ENCODE measurements at regions not wholly inside any gene's neighbourhood (a gene's known extent, or its start where the extent isn't known, plus 50 kb on each side); places are given as distances from the start of the nearest gene placed in this dataset.

- no peak for ATAC-seq
- intact Hi-C loops (cut with DNase I): no loop called here
- TF ChIP-seq CTCF (IDR thresholded peaks at IDR 0.05) (no peak), POLR2A (IDR thresholded peaks at IDR 0.05) (no peak)
- Histone ChIP-seq H3K4me3 (no peak overlapping the region), H3K27ac (no peak overlapping the region), H3K27me3 (no peaks in the 10 kb centered on the region), H3K4me1 (no peaks in the 10 kb centered on the region), H3K36me3 (no peaks in the 10 kb centered on the region), H3K9me3 (no peaks in the 10 kb centered on the region)
- DNase-seq: no peak
- 51% methylated on average over 3 of the region's 3 CpGs for WGBS (ENCODE audit: insufficient coverage, low coverage, low lambda C conversion rate, missing lambda C conversion rate)
These were observed 150.6 kb downstream of the ASCL4 start for GRCh38 chr12:107925125-107925524.

- intact Hi-C loops (cut with DNase I): no loop called here
These were observed 154.9 kb downstream of the ASCL4 start for GRCh38 chr12:107929436-107929835.

GRCh38 chr12:107931761-107932160, 157.3 kb downstream of the ASCL4 start:
- intact Hi-C loops (cut with DNase I): no loop called here
- 23% methylated on average over 5 of the region's 5 CpGs for whole genome bisulfite sequencing (ENCODE audit: insufficient coverage, low coverage, low lambda C conversion rate, missing lambda C conversion rate)
- Histone ChIP-seq H3K36me3 (no peaks in the 10 kb centered on the region), H3K4me1 (no peaks in the 10 kb centered on the region), H3K4me3 (no peak overlapping the region), H3K9me3 (no peaks in the 10 kb centered on the region), H3K27me3 (no peaks in the 10 kb centered on the region), H3K27ac (no peak overlapping the region)
- ATAC-seq (no peak), DNase-seq (no peak)
- TF ChIP-seq POLR2A (IDR thresholded peaks at IDR 0.05) (no peak), CTCF (IDR thresholded peaks at IDR 0.05) (no peak)

More at GRCh38 chr12:107929436-107929835, 154.9 kb downstream of the ASCL4 start:
- no peaks in the 10 kb centered on the region for H3K9me3 ChIP-seq
- DNase-seq (no peak), ATAC-seq (peak in 1 of 4 donors; percentile 30)
- H3K36me3 ChIP-seq: no peaks in the 10 kb centered on the region
- no peaks in the 10 kb centered on the region for H3K4me1 ChIP-seq
- H3K27ac ChIP-seq: no peak overlapping the region
- no peak overlapping the region for H3K4me3 ChIP-seq
- peak in 1 of 4 donors; percentile 5 for TF ChIP-seq CTCF (IDR thresholded peaks at IDR 0.05)
- TF ChIP-seq POLR2A (IDR thresholded peaks at IDR 0.05): no peak
- H3K27me3 ChIP-seq: no peaks in the 10 kb centered on the region
- 29% methylated on average over 12 of the region's 12 CpGs for WGBS (ENCODE audit: insufficient coverage, low coverage, low lambda C conversion rate, missing lambda C conversion rate)

GRCh38 chr12:107938446-107938845, 163.9 kb downstream of the ASCL4 start:
- no peaks in the 10 kb centered on the region for H3K36me3 ChIP-seq
- WGBS (ENCODE audit: insufficient coverage, low coverage, low lambda C conversion rate, missing lambda C conversion rate): 50% methylated on average over 1 of the region's 1 CpG
- no peak overlapping the region for H3K27ac ChIP-seq
- ATAC-seq (no peak), DNase-seq (no peak)
- intact Hi-C loops (cut with DNase I): no loop called here
- no peak overlapping the region for H3K4me3 ChIP-seq
- no peaks in the 10 kb centered on the region for H3K4me1 ChIP-seq
- no peak for TF ChIP-seq CTCF (IDR thresholded peaks at IDR 0.05)
- TF ChIP-seq POLR2A (IDR thresholded peaks at IDR 0.05): no peak
- H3K27me3 ChIP-seq: no peaks in the 10 kb centered on the region
- H3K9me3 ChIP-seq: no peaks in the 10 kb centered on the region

- no peaks in the 10 kb centered on the region for H3K9me3 ChIP-seq
- no peaks in the 10 kb centered on the region for H3K27me3 ChIP-seq
- TF ChIP-seq CTCF (IDR thresholded peaks at IDR 0.05) (no peak), POLR2A (IDR thresholded peaks at IDR 0.05) (no peak)
- DNase-seq (no peak), ATAC-seq (no peak)
- 66% methylated on average over 12 of the region's 12 CpGs for WGBS (ENCODE audit: insufficient coverage, low coverage, low lambda C conversion rate, missing lambda C conversion rate)
- H3K4me1 ChIP-seq: no peaks in the 10 kb centered on the region
- no peaks in the 10 kb centered on the region for H3K36me3 ChIP-seq
- intact Hi-C loops (cut with DNase I): no loop called here
- no peak overlapping the region for H3K4me3 ChIP-seq
- H3K27ac ChIP-seq: no peak overlapping the region
These were observed 174.0 kb downstream of the ASCL4 start for GRCh38 chr12:107948391-107948945.

All from right lobe of liver (tissue), 6 donors.